ENCODE measurements at regions not wholly inside any gene's neighbourhood (a gene's known extent, or its start where the extent isn't known, plus 50 kb on each side); places are given as distances from the start of the nearest gene placed in this dataset.
A peak's percentile ranks its signal among the peaks of the same experiment; 100 is the strongest.

DNA sequence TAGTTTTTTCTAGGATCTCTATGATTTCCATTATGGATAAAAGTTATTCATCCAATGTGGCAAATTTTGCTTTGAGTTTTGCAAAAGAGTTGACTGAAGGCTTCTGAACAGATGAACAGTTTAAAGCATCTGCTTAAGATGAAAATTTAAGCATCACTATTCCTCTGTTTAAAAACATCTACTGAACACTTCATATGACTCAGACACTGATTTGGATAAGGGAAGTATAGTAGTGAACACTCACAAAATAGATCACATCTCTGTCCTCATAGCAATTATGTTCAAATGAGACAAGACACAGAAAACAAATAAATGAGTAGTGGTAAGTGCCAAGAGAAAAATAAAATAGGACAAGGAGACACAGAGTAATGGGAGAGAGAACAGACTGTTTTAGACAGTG is 157.3 kb downstream of the MBL2 start:
- no peak for DNase-seq

DNA sequence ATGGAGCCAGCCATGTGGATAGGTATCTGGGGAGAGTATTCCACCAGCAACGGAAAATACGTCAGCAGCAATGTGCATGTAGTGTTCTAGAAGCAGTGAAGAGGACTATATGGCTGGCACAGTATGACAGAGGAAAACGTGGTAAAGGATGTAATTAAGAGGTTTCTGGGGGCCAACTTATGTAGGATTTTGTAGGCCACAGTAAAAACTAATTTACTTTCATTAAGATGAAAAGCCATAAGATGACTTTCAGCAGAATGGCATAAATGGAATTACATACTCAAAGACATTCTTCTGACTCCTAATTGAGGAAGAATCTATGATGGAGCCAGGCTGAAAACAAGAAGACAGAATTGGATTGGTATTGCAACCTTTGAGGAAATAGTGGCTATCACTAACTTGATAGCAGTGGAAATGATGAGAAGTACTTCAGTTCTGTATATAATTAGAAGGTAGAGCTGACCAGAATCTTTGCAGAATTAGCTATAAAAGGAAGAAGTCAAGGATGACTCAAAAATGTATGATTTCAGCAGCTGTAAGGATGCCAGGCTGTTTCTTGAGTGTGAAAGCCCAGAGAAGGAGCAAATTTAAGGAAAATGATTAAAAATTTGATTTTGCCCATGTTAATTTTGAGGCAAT is 156.7 kb downstream of the MBL2 start:
- DNase-seq = no peak

DNA sequence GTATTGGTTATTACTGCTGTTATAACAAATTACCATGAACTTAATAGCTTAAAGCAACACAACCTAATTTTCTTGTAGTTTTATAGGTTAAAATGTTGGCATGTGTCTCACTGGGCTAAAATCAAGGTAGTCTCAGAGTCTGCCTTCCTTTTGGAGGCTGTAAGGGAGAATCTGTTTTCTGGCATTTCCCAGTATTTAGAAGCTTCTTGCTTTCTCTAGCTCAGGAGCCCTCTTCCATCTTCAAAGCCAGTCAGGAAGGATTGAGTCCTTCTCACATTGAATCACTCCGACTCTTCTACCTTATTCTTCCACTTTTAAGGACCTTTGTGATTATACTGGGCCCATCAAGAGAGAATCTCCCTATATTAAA is 156.2 kb downstream of the MBL2 start:
- DNase-seq = no peak

DNA sequence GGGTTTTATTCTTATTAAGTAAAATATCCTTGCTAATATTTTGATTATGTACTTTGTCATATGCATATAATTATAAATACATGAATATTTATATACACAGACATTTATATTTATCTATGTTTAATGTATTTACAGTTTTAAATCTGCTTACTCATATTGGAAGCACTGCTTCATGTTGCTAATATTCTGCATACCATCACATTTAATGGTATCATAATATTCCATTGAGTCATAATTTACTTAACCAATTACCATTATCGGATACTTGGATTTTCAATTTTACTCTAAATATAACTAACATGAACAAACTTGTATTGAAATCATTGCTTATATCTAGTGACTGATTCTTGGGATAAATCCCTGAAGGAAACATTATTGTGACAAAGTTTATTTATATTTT is 155.2 kb downstream of the MBL2 start:
- no peak for DNase-seq

DNA sequence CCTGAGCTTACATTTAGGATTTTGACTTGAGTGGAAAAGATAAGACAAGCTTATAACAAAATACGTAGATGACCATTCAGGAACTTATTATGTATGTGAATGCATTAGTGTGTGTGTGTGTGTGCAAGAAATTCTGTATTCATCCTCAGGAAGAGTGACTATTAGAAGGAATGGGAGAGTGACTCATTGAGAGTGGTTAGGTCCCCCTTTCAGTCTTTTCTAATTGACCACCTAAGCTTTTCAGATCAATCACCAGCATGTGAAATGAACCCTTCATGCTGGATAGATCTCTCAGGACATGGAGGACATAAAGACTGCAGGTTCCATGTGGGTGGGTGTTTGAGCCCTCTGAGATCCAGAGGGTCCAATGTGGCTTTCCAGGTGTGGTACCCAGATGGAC is 153.5 kb downstream of the MBL2 start:
- DNase-seq = no peak

DNA sequence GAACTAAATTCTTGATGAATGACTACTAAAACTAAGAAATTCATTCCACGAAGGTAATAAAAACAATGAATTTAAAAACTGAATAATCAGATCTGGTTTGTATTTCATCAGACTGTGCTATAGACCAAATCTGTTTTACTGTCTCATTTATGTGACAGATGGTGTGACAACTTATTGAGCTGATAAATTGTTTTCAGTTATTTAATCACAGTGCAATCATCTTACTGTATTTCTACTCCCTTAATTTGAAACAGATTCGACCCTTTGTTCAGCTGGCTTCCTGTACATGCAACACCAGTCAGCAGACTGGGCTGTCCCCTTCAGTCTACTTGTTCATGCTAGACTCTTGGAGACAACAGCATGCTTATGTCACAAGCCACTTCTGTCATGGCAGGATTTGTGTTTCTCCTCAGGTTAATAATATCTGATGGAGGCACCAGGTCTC is 150.9 kb downstream of the MBL2 start:
- no peak for DNase-seq

DNA sequence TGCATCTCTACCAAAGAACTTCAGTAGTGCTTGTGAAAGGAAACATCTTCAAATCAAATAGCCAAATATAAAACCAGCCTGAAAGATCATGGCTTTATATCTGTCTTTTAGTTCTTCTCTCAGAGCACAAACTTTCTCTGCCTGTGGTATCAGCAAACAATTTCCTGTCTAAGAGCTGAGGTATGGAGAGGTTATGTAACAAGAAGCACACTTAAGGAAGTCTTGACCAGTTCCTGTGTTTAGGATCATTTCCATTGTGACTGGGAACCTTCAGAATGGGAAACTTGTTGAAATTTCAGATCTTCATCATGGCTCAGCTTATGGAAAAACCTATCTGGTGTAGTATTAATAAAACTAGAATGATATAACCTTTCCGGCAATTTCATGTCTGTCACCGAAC is 148.8 kb downstream of the MBL2 start:
- DNase-seq = no peak

DNA sequence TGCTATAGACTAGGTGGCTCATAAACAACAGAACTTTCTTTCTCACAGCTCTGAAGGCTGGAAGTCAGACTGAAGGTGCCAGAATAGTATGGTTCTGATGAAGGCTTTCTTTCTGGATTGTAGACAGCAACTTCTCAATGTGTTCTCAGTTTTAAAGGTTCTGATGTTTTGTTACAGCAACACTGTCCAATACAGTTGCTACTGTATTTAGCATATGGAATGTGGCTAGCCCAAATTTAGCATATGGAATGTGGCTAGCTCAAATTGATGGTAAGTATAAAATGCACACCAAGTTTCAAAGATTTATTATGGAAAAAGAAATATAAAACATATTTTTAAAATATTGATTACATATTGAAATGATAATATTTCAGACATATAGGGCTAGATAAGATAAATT is 145.3 kb downstream of the MBL2 start:
- no peak for DNase-seq

DNA sequence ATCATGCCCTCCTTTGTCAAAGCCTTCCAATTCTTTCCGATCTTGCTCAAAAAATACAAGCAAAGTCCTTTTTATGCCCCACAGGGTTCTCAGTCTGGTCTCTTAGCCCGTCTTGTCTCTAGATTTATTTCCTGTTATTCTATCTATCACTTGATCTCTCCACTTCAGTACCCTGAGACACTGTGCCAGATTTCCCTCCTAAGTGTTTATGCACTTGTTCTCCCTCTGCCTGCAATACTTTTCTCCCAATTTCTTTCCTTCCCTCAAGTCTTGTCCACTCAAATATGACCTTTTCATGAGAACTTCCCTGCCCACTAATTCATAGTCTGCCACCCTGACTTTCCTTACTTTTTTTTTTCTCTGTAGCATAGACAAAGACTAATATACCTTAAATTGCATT is 141.4 kb downstream of the MBL2 start:
- DNase-seq = no peak

DNA sequence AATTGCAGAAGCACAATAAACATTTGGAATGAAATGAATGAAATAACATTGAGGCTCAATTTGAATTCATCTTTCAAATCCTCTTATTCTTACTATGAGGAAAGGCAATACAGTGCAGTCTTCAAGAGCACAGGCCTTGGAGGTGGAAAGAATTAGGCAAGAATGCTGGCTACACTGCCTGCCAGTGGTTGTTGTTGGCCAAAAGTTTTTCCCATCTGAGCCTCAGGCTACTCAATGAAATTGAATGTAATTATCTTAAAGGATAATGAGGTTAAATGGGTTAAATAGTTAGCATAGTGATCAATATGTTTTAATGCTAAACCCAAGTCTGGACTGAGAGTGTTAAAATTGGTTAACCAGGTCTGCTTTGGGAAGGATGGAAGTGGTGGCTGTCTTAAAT is 140.9 kb downstream of the MBL2 start:
- no peak for DNase-seq

DNA sequence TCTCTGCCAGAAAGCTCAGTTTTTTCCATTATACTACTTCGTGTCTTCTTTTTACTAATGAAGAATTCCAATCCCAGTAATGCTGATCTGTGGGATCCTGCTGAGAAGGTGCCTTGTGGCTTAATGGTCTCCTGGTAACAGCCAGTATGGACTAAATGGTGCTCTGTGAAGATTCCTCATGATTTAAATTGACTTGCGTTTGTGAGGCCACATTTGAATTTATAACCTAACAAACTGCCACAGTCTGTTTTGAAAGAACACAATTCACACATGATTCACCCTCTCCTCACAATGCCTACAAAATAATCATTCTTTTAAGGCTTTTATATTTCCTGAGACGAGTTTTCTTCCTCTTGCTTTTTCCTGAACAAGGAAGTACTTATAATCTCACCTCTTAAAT is 140.0 kb downstream of the MBL2 start:
- no peak for DNase-seq

DNA sequence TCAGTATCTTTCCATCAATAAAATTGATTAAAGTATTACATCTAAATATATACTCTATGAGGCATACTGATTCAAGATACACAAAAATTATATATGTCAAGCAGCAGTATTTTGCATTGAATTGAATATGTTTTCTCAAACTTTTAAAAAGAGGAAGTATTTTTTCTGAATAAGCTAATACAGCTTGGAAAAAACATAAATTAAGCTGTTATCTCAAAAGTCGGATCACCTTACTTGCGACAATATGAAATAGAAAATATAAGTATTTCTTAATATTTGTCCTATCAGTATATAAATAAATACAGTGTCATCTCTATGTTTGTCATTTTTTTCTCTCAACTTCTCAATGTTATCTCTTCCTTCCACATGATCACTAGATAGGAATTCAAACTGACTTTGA is 139.3 kb downstream of the MBL2 start:
- DNase-seq = no peak

DNA sequence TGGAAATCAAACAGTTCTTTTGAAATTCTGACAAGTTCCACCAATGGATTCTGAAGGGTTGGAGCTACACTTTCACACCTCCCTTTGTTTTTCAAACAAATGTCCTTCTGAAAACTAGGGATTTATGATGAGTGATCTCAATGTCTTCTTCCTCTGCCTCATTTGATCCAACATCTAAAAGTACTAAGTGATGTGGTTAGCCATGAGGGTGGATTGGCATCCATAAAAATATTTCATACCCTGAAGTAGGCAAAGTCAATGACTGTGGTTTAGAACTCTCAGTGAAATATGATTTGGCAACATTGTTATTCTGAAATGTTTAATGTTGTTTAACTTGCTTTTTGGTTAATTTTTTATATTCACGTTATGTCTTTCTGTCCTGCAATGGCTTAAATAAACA is 136.9 kb downstream of the MBL2 start:
- no peak for DNase-seq

DNA sequence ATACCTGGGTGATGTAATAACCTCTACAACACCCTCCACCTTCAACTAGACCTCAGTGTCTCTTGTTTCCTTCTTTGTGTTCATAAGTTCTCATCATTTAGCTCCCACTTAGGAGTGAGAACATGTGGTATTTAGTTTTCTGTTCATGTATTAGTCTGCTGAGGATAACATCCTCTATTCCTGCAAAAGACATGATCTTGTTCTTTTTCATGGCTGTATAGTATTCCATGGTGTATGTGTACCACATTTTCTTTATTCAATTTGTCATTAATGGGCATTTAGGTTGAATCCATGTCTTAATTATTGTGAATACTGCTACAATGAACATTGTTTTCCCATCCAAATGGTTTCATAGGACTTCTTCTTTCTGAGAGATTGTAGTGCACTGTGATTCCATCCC is 135.7 kb downstream of the MBL2 start:
- DNase-seq = no peak

DNA sequence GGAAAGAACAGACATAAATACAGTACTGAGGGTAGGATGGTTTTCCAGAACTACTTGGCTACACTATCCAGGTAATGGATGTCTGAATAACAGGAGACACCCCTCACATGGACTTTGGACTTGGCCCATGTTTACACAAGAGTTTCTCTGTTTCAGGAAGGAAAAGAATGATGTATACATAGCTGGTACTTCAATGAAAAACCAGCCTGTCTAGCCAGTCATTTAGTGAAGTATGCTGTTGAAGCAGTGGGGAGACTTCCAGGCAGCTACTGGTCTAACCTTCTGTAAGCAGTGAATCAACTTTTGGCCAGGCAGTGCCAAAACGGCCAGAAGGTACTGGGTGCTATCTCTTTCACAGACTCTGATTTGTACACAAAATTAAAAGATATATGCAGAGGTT is 135.0 kb downstream of the MBL2 start:
- no peak for DNase-seq

DNA sequence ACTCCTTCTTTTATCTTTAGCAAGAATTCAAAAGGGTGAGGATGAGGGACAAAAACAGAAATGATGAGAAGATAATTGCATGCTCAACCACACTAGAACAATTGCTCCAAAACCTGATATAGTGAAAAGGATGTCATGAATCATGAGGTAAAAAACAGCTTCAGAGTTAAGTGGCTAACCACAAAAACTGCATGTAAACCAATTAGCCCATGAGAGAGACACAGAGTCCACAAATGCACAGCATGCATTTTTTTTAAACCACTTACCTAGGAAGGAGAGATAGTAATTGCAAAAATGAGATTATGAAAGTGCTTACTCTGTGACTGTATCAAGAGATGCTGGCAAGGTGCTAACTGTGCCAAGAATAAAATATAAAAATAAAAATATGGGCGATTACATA is 132.9 kb downstream of the MBL2 start:
- no peak for DNase-seq

DNA sequence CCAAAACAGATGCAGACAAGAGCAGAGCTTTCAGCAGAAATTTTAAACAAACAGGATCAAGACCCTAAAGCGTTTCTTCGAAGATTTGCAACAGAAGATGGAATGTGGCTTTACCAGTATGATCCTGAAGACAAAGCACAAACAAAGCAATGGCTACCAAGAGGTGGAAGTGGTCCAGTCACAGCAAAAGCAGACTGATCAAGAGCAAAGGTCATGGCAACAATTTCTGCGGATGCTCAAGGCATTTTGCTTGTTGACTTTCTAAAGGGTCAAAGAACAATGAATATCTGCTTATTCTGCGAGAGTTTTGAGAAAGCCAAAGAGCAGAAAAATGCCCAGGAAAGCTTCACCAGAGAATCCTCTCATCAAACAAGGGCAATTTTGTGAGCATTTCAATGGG is 130.4 kb downstream of the MBL2 start:
- no peak for DNase-seq

DNA sequence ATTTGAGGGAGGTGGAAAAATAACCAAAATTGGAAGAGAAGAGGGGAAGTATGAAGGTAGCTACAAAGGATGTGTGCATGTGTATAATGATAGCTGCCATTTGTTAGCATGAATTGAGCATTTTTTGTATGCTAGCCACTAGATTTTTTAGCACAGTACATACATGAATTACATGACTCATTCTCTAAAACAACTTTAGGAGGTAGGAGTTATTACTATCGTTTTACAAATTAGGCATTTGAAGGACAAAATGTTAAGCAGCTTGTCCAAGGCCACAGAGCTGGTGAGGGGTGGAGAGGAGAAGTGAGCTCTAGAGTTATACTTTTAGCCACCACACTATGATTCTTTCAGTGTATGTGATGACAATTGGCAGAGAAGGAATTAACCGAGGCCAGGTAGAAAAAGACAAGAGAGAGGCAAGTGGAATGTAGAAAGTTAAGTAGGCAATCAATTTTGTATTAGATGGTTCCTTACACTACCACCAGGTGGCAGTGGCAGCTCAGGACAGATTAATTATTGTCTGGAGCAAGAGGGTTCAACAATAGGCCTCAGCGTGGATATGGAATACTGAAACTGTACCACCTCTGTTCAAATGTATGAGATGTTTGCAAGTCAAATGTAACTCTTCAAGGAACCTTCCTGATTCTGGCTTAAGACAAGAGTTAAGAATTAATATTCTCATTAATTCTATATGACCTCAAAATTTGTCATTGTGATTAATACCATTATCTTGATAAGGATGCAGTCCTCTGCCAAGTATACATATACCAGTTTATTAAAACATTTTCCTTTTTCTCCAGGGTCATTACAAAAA is 128.0 kb downstream of the MBL2 start:
- DNase-seq = peak; percentile 37

DNA sequence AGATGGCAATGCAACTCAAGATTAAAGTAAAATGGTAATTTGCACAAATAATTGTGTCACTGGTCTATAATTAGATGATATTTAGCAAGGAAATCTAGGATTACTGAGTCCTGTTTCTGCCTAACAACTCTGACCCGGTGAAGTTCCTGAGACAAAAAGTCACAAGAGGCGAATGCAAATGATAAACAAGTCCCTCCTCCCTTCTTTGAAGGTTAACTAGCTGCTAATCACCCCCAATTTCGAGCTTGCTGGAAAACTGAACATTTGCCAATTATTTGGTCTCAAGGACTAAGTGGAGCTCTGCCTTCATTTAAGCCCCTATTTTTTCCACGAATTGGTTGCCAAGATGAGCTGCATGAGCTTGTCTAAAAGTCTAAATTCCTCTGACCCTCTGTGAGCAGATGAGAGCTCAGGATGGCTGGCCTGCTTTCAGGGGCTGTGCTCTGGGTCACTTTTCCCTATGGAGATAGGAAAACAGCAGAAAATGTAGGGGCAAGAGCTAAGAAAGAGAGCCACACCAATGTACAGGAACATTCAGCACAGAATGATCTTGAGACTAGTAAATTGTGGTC is 127.3 kb downstream of the MBL2 start:
- DNase-seq = no peak

DNA sequence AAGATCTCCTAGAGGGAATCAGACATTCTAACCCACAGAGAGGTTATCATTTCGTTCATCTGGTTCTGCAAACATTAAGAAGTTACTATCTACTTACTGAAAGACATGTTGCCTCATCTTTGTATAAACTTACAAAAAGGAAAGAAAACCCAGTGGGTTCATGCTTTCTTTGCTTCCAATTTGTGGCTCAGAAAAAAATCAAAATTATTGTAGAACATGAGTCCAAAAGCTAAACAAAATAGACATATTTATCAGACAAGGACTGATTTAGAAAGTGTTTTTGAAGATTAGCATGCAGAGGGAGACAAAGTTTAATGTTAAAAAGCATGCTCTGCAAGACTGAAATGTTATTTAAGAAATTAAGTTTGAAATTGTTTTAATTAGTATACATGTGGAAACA is 123.1 kb downstream of the MBL2 start:
- no peak for DNase-seq

DNA sequence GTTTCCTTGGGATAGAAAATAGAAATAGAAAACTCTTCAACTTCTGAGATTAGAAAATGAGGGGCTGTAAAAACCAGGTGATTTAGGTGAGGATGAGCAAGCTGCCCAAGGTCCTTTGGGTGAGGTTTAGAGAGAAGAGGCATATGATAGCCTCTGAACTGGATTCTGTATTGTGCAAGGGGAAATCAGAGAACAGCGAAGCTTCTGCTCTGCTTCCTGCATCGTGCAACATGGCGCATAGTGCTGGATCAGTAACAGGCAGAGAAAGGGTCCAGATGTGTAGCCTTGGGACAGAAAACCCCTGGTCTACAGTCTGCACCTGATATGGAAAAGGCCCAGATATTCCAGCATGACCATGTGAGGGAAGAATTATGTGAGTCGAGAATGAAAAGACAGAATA is 121.7 kb downstream of the MBL2 start:
- DNase-seq = no peak

DNA sequence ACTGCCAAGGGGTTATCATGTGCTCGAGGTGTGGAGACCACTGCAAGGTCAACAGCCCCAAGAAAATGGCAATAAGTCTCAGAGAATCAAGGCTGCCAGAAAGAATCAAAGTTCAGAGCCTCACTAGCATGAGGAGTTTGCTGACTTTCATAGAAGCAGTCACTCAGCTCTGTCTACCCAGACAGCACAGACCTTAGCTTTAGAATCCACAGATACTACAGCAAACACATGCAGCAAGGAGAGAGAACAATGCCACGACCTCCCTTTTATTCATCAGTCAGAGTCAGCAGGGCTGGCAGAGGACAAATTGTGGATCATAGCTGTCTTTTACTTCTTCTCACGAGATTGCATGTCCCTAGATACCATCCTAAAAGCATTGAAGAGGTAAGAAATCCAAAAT is 121.3 kb downstream of the MBL2 start:
- no peak for DNase-seq

DNA sequence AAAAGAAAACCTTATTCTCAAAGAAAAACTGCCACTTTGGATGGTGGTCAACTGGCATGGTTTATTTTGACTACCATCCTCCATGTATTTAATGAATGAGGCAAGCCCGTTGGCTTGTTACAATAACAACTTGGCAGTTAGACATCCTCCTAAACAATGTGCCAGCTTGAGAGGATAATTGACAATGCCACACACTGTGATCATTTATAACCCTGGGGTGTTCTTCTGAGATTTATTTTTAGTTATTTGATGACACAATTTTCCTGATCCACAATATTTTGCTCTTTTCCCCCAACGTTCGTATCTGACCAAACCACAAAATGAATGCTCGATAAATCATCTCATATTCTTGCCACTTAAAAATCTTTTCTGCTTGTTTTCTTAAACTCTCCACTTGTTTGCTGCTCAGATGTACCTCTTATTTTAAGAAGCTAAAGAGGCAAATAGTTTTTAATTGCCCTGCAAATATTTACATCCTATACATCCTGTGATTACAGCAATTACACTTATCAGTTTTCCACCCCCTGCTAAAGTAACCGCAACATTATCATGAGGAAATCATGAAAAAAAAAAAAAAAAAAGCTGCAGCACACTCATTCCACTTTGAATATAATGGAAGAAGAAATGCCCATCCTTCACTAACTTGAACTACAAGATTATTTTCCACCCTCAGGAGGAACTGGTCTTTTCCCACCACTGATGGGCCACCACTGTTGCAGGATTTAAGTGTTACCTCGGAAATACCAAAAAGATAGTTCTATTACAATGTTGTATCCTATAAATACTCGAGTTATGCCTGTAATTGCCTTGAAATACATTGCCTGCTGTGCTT is 119.9 kb downstream of the MBL2 start:
- no peak for DNase-seq
